ENCODE measurements at regions not wholly inside any gene's neighbourhood (a gene's known extent, or its start where the extent isn't known, plus 50 kb on each side); places are given as distances from the start of the nearest gene placed in this dataset.

DNA sequence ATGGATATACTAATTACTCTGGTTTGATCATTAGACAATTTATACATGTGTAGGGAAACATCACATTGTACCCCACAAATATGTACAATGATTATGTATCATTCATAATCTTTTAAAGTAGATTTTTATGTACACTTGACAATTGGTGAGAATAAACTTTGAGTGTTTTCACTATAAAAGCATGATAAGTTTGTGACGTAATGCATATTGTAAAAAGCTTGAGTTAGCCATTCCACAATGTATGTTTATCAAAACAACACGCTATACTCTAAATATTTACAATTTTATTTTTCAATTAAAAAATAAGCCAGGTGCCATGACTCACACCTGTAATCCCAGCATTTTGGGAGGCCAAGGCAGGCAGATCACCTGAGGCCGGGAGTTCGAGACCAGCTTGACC, 360.1 kb upstream of the ITGA1 start:
- H3K79me2 ChIP-seq (ENCODE audit: control insufficient read depth, insufficient read depth, low read length), result no peaks in the 10 kb centered on the region
- BruUV-seq (replicated peaks), result no TSS peak
- no peak for FAIRE-seq

More for the DNA sequence above, 360.1 kb upstream of the ITGA1 start:
- RAD21 ChIA-PET (ENCODE audit: unreplicated experiment), result no interaction called here
- H3K27me3 ChIP-seq (replicated peaks in 1 of 2; ENCODE audit: control insufficient read depth in 2 of 2, insufficient read depth in 2 of 2, low read length in 1 of 2), result no peaks in the 10 kb centered on the region
- no peaks in the 10 kb centered on the region for H3K36me3 ChIP-seq (ENCODE audit: control insufficient read depth in 2 of 2, insufficient read depth in 2 of 2, low read length in 1 of 2)
- WGBS (ENCODE audit: insufficient coverage, insufficient replicate concordance, low lambda C conversion rate, missing lambda C conversion rate), result 54% methylated on average over 4 of the region's 4 CpGs
- in situ Hi-C loops (cut with MboI), result no loop called here
- no peaks in the 10 kb centered on the region for H3K9me3 ChIP-seq (replicated peaks; ENCODE audit: control insufficient read depth, insufficient read depth, low read length)
- intact Hi-C loops (cut with micrococcal nuclease; ENCODE audit: unreplicated experiment), result no loop called here
- no peak overlapping the region for H3K27ac ChIP-seq (ENCODE audit: control insufficient read depth, insufficient read depth)
- H4K20me1 ChIP-seq (ENCODE audit: control insufficient read depth, insufficient read depth), result no peaks in the 10 kb centered on the region
- ATAC-seq (no peak), DNase-seq (ENCODE audit: low read depth, low spot score) (no peak)
- CTCF ChIA-PET, result no interaction called here
- POLR2A ChIA-PET, result no interaction called here
- TF ChIP-seq POLR2AphosphoS5 (IDR thresholded peaks at IDR 0.05; ENCODE audit: low read length) (no peak), SUPT20H (IDR thresholded peaks at IDR 0.05; ENCODE audit: borderline replicate concordance, control insufficient read depth, low read depth, low read length) (no peak), PAX8 (IDR thresholded peaks at IDR 0.05) (no peak), SRF (IDR thresholded peaks at IDR 0.05; ENCODE audit: low read depth in 2 of 2, low read length in 2 of 2) (no peak), NR2C1 (IDR thresholded peaks at IDR 0.05) (no peak), SMAD1 (IDR thresholded peaks at IDR 0.05; ENCODE audit: low read depth, partially characterized antibody) (no peak), CREM (IDR thresholded peaks at IDR 0.05; ENCODE audit: low read depth) (no peak), KAT2A (conservative IDR thresholded peaks at IDR 0.05; ENCODE audit: control insufficient read depth, low read depth, low read length) (no peak), BACH1 (IDR thresholded peaks at IDR 0.05; ENCODE audit: borderline replicate concordance) (no peak), EED (IDR thresholded peaks at IDR 0.05; ENCODE audit: low read depth) (no peak), NBN (IDR thresholded peaks at IDR 0.05) (no peak), ZNF207 (IDR thresholded peaks at IDR 0.05; ENCODE audit: borderline replicate concordance) (no peak), TAF1 (IDR thresholded peaks at IDR 0.05; ENCODE audit: borderline replicate concordance, low read depth, low read length) (no peak), ASH2L (IDR thresholded peaks at IDR 0.05; ENCODE audit: borderline replicate concordance, low read depth) (no peak), NFYA (IDR thresholded peaks at IDR 0.05; ENCODE audit: borderline replicate concordance, low read depth, low read length) (no peak), YBX1 (IDR thresholded peaks at IDR 0.05) (no peak), EZH2 (IDR thresholded peaks at IDR 0.05; ENCODE audit: borderline replicate concordance, control insufficient read depth, low read depth, low read length) (no peak)
- TF ChIP-seq, protein P1, sequence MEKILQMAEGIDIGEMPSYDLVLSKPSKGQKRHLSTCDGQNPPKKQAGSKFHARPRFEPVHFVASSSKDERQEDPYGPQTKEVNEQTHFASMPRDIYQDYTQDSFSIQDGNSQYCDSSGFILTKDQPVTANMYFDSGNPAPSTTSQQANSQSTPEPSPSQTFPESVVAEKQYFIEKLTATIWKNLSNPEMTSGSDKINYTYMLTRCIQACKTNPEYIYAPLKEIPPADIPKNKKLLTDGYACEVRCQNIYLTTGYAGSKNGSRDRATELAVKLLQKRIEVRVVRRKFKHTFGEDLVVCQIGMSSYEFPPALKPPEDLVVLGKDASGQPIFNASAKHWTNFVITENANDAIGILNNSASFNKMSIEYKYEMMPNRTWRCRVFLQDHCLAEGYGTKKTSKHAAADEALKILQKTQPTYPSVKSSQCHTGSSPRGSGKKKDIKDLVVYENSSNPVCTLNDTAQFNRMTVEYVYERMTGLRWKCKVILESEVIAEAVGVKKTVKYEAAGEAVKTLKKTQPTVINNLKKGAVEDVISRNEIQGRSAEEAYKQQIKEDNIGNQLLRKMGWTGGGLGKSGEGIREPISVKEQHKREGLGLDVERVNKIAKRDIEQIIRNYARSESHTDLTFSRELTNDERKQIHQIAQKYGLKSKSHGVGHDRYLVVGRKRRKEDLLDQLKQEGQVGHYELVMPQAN (conservative IDR thresholded peaks at IDR 0.05), result no peak
- TF ChIP-seq, protein P2, sequence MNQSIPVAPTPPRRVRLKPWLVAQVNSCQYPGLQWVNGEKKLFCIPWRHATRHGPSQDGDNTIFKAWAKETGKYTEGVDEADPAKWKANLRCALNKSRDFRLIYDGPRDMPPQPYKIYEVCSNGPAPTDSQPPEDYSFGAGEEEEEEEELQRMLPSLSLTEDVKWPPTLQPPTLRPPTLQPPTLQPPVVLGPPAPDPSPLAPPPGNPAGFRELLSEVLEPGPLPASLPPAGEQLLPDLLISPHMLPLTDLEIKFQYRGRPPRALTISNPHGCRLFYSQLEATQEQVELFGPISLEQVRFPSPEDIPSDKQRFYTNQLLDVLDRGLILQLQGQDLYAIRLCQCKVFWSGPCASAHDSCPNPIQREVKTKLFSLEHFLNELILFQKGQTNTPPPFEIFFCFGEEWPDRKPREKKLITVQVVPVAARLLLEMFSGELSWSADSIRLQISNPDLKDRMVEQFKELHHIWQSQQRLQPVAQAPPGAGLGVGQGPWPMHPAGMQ (IDR thresholded peaks at IDR 0.05; ENCODE audit: borderline replicate concordance), result no peak
- TF ChIP-seq, protein P3, sequence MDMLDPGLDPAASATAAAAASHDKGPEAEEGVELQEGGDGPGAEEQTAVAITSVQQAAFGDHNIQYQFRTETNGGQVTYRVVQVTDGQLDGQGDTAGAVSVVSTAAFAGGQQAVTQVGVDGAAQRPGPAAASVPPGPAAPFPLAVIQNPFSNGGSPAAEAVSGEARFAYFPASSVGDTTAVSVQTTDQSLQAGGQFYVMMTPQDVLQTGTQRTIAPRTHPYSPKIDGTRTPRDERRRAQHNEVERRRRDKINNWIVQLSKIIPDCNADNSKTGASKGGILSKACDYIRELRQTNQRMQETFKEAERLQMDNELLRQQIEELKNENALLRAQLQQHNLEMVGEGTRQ (IDR thresholded peaks at IDR 0.05; ENCODE audit: borderline replicate concordance, low read depth, low read length), result no peak
- no peak overlapping the region for H3K9ac ChIP-seq (ENCODE audit: control insufficient read depth, insufficient read depth, low read length)
- SMC1A ChIA-PET (ENCODE audit: uncharacterized antibody, unreplicated experiment), result no interaction called here
- no peak overlapping the region for H2AFZ ChIP-seq (ENCODE audit: control insufficient read depth, low read depth, low read length)
- H3K4me1 ChIP-seq (ENCODE audit: control insufficient read depth, insufficient read depth, low read length), result no peaks in the 10 kb centered on the region
- no peak overlapping the region for H3K4me2 ChIP-seq (ENCODE audit: control insufficient read depth, insufficient read depth)
- no peak overlapping the region for H3K4me3 ChIP-seq
